GM18951 (cell line): ENCODE measurements at regions not wholly inside any gene's neighbourhood (a gene's known extent, or its start where the extent isn't known, plus 50 kb on each side); places are given as distances from the start of the nearest gene placed in this dataset.

Experiments used
- POLR2A ChIP-seq: IDR thresholded peaks from 4 replicates; pipeline ENCODE4 v1.6.1; 2011; ENCODE audit warnings: mild to moderate bottlenecking; ENCODE audit not compliant: insufficient read length, insufficient read depth; ENCODE audit errors: extremely low read depth
- in situ Hi-C: fragments of 300-500 bp; cut with MboI; formaldehyde crosslinking; loops from one replicate; pipeline ENCODE4 v1.12.0; 2022; ENCODE audit warnings: low sequenced_read_pairs, mixed read lengths, inconsistent platforms; ENCODE audit not compliant: unreplicated experiment

DNA sequence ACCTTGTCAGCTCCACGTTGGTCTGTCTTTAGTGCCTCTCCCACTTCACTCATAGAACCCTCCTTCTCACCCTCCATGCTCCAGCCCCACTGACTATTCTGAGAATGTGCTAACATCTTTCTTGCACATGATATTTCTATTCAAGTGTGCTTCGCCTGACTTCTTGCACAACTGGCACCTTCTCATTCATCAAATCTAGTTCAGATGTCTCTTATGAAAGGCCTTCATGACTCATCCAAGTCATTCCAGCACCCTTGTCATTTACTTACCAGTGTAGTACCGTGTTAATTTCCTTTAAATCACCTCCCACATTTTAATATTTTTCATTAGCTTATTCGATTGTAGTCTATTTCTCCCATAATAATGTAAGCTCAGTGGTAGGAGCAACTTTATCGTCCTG, 197.8 kb upstream of the PIRT start:
- TF ChIP-seq POLR2A: no peak
- in situ Hi-C loops: no loop called here

DNA sequence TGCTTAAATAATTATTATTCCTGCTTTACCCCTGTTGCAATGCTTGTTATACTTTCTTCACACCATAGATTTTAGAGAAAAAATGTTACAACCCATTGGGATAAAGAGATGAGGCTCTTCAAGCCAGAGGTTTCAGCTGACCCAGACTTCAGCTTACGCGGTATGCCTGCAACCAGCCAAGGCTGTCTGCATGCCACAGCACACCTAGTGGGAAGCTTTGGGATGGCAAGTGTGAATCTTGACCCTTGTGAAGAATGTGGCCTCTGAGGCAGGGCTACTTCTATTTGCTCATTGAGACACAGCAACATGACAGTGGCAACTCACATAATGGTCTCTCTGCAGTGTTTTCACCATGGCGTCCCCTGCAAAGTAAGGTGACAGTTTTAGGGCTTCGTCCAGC, 193.9 kb upstream of the PIRT start:
- in situ Hi-C loops: no loop called here
- TF ChIP-seq POLR2A: no peak

DNA sequence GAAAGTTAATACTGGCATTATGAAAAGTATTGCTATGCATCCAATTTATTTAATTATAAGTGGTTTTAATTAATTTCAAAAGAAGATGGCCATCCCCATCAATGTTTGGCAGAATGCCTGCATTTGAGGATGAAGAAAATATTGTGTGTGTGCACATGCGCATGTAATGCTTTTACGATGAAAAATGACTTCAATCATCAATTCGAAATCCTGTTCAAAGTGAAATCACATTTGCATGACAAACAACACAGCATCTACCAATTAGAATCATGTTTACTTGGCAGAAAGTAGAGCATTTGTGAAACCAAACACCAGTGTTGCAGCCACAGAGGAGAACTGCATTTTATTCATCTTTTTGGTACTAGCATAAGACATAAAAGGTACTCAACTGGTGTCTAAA, 191.9 kb upstream of the PIRT start:
- in situ Hi-C loops: no loop called here
- no peak for TF ChIP-seq POLR2A

DNA sequence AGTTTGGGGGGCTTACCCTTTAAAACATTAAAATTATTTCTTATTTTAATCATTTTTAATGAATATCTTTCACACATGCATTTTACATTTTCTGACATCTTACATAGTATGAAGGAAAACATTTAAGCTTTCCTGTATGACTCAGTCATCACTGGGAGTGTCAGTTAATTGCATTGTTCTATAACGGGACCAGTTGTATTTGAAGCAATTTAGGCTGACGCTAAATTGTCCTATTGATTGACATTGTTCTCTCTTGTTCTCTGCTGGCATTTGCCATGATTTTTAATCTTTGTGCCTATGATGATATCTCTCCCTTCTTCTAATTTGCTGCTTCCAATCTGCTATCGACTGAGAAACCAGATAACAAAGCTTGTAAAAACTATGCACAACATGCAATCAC, 190.5 kb upstream of the PIRT start:
- in situ Hi-C loops: no loop called here
- TF ChIP-seq POLR2A: no peak

DNA sequence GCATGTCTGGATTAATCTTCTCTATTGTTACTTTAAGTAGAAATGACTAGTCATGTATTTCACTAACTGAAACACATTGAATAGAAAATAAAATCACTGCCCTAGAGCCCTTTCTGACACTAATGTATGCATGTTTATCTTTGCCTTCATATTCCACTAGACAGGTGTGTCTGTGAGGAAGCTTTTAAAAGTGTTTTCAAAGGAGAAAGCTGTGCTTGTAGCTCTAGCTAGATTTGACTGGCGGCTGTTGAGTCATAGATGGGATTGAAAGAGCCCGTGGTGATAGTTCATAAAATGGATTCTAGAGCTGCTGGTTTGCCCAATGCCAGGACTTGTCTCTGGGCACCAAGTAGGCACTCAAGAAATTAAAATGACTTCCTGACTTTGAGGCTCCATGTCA, 189.0 kb upstream of the PIRT start:
- in situ Hi-C loops: no loop called here
- no peak for TF ChIP-seq POLR2A

DNA sequence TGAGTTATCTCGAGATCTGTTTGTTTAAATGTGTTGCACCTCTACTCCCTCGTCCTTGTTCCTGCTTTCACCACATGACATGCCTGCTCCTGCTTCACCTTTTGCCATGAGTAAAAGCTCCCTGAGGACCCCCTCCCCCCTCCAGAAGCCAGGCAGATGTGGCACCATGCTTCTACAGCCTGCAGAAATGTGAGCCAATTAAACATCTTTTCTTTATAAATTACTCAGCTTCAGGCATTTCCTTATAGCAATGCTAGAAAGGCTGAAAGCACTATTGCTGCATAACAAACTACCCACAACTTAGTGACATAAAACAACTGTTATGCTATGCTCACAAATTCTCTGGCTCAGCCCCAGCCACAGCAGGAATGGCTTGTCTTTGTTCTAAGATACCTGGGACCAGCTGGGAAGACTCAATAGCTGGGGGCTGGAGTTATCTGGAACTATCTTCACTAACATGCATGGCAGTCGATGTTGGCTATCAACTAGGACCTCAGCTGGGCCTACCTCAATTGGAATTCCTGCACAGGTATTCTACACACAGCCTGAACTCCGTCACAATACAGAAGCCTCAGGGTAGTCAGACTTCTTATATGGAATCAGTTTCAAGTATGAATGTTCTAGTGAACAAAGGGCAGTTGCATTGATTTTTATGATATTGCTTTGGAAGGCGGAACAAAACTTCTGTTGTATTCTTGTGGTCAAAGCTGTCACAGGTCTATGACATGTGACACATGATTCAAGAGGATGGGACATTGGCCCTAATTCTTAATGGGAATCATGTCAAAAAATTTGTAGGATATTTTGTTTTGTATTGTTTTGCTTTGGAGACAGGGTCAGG, 186.0 kb upstream of the PIRT start:
- in situ Hi-C loops: no loop called here
- no peak for TF ChIP-seq POLR2A

DNA sequence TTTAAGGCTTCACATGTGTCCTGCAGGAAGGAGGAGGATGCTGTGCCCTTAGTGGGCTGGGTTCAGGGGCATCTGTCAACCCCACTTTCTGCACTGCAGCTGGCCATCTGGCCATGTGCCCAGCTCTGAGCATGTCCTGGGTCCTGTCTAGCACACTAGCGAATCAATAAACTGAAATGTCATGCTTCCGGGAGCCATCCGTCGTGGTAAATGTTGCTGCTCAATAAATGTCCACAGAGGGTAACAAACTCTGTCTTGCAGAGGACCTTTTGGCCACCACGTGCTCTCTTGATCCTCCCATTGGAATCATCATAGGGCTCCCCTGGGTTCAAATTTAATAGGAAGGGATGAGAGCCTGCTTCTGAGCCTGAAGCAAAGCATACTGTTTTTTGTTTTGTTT, 168.6 kb upstream of the PIRT start:
- TF ChIP-seq POLR2A: no peak
- in situ Hi-C loops: no loop called here

DNA sequence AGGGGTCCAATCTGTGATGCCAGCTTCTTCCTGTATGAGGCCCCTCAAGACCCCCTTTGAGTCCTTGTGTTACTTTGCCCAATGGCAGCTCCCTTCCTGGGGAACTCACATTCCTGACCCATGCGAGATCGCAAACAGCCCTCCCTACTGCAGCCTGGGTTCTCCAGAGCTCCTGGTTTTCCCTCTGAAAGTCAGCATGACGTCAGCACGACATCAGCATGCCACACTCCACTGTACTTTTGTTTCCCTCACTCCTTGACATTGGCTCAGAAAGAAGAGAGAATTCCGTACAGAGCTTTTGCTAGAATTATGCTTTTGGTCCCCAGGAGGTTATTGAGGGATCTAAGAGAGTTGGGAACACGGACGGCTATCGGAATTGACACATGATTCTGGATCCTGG, 168.1 kb upstream of the PIRT start:
- in situ Hi-C loops: no loop called here
- TF ChIP-seq POLR2A: no peak

DNA sequence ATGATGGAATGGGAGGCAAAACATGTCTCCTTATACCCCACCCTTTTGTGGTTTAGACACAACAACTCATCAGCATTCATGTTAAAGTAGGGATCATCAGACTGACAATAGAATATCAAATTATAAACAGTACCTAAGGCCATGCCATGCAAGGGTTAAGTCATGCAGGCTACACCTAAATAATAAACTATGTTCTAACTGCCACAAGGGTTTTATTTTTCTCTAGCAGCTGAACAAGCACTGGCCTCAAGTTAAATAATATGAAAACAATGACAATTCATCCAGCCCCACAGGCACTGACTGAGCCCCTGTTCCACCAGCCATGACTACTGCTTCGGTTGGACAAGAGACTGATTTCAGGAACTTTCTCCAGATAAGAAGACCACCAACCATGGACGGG, 164.5 kb upstream of the PIRT start:
- no peak for TF ChIP-seq POLR2A
- in situ Hi-C loops: no loop called here

DNA sequence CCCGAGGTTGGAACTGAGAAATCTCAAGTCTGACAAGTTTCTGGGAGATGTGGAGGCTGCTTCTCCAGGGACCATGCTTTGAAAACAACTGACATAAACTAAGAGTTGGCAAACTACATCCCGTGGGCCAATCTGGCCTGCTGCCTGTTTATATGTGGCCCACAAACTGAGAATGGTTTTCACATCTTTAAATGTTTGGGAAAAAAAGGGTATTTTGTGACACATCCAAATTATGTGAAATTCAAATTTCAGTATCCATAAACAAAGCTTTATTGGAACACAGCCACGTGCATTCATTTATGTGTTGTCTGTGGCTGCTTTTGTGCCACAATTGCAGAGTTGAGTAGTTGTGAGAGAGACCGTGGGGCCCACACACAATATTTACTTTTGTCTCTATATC, 163.8 kb upstream of the PIRT start:
- TF ChIP-seq POLR2A: no peak
- in situ Hi-C loops: no loop called here

DNA sequence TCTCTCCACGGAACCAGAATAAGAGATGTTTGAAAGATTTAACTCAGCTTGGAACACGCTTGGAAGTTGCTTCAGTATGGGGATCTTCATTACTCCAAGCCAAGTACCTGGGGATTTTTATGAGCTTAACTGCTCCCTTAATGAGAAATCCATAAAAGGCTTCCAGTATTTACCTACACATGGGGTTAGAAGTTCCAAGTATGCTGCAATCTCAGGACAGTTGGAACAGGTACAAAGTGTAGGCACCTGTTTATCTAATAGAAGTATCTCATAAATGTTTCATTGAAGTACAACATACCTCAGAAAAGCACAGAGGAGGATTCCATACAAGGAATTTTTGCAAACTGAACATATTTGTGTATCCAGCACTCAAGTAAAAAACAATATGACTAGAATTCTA, 161.6 kb upstream of the PIRT start:
- in situ Hi-C loops: no loop called here
- no peak for TF ChIP-seq POLR2A

DNA sequence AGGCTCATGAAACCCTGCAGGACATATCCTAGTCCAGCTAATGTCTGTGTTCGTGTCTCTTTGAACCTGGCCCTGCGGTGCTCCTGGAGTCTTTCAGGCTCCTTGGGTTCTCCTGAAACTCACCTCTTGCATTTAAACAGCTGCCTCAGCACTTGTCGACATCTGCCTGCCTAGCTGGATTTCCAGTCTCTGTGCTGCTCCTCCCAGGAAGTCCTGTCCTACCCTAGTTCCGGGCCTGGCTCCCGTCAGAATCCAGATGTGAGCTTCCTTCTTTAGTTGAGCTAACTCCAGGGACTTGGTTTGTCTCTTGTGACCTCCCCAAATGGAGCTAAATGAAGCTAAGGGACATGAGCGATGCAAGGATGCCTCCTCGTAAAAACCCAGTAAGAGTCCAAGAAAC, 155.2 kb upstream of the PIRT start:
- in situ Hi-C loops: no loop called here
- TF ChIP-seq POLR2A: no peak

DNA sequence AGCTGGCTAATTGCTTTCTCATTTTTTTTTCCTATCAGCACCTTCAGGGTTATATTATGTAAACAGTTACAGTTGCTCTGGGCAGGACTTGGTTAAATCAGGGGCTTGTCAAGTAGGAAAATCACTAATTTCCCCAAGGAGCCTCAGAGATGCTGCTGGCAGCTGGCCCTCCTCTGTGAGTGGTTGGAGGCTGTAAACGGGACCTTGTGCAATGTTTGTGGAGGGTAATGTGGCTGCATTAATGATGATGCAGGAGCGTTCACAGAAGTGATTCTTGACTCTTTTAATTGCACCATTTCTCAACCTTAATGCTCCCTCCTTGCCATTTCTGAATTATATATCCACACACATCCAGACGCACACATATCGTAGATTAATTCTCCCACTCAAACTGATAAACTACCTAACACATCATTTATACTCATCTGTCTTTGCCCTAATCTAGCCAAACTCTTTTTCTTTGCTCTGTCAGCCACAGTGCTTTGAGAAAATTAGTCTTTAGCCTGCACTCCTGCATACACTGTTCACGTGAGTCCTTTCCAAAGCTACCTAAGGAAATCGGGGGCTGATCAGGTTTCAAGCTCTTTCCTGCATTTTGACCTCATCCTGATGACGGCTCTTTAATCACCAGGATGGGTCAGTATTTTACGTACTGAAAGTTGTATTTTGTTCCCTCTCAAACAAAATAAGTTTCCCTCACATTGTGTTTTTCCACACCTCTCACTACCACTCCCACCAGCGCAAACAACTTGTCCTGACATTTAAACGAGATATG, 154.4 kb upstream of the PIRT start:
- TF ChIP-seq POLR2A: no peak
- in situ Hi-C loops: no loop called here

DNA sequence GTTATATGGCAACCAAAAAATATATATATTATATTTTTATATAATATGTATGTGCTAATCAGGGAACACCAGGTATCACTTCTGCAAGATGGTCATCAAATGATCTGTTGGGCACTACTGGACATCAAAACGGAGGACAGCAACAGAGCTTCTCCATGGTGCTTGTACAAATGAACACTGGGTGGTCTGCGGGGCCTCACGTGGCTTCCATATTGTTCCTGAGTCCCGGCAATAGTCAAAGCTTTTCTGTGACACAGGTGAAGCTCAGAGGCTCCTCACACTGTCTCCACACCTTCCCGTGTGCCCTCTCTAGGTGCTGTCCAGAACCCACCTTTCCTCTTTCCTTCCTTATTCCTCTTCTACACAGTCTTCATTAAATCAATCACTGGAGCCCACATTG, 149.9 kb upstream of the PIRT start:
- in situ Hi-C loops: no loop called here
- TF ChIP-seq POLR2A: no peak
